HepG2 (cell line): ENCODE measurements at regions not wholly inside any gene's neighbourhood (a gene's known extent, or its start where the extent isn't known, plus 50 kb on each side); places are given as distances from the start of the nearest gene placed in this dataset.

Experiments
- ATAC-seq: fragments of 200-7000 bp; cut with Tn5 transposase; 3 replicates; pipeline ENCODE4 v1.9.1; 2020; ENCODE audit warnings: mild to moderate bottlenecking, moderate library complexity
- BruUV-seq: library from RNA; stranded (reverse); fragments of 400-500 nt; replicated peaks from 2 replicates; lab custom pipeline; 2021; lab: Mats Ljungman, UMichigan
- CTCF ChIA-PET: fragments of 300-600 bp; formaldehyde crosslinking; extraction: SDS; loops from one replicate; lab custom pipeline; 2021; ENCODE audit warnings: low total read pairs, inconsistent platforms, low intra/inter-chr PET ratio; lab: Yijun Ruan, JAX
- POLR2A ChIA-PET: fragments of 350-600 bp; sonication (Branson Sonifier 250); formaldehyde crosslinking; loops from one replicate; lab custom pipeline; 2020; ENCODE audit warnings: antibody characterized with exemption, inconsistent platforms; lab: Yijun Ruan, JAX
- DNase-seq: peaks from one replicate; pipeline ENCODE4 v3.0.0-alpha.2; 2015; ENCODE audit warnings: low spot score
- FAIRE-seq: peaks from 3 replicates; lab custom pipeline; 2011; peaks lifted over from hg19 to GRCh38; lab: Jason Lieb, UNC
- H2AFZ ChIP-seq: one replicate; pipeline ENCODE4 v1.6.1; 2011; ENCODE audit warnings: low read length, inconsistent platforms
- H3K27ac ChIP-seq: fragments of 300-600 bp; 3 replicates; pipeline ENCODE4 v1.8.0; 2011; ENCODE audit warnings: mixed run types, mild to moderate bottlenecking, mixed read lengths, low read length, inconsistent platforms; ENCODE audit not compliant: insufficient read depth; ENCODE audit errors: extremely low read length
- H3K27me3 ChIP-seq, 2 experiments: fragments of 200-600 bp in 1 of 2; 2 replicates in 1 of 2; 3 replicates in 1 of 2; pipeline versions ENCODE4 v1.6.0 to v1.8.0; 2011; ENCODE audit warnings: low read length in 2 of 2, mild to moderate bottlenecking in 2 of 2, moderate library complexity in 2 of 2, inconsistent platforms in 1 of 2; ENCODE audit not compliant: insufficient read depth in 2 of 2, control insufficient read depth in 1 of 2
- H3K36me3 ChIP-seq, 2 experiments: fragments of 200-600 bp in 1 of 2; replicated peaks in 1 of 2; 2 replicates in 1 of 2; 3 replicates in 1 of 2; pipeline versions ENCODE4 v1.5.1 to v1.8.0; 2011; ENCODE audit warnings: low read length in 2 of 2, inconsistent platforms in 1 of 2; ENCODE audit not compliant: insufficient read depth in 2 of 2, control insufficient read depth in 1 of 2
- H3K4me1 ChIP-seq: 2 replicates; pipeline ENCODE4 v1.5.1; 2012; ENCODE audit warnings: low read length, inconsistent platforms; ENCODE audit not compliant: insufficient read depth
- H3K4me2 ChIP-seq: 2 replicates; pipeline ENCODE4 v1.6.0; 2011; ENCODE audit warnings: low read depth, low read length, inconsistent platforms
- H3K4me3 ChIP-seq, 3 experiments: fragments of 200-600 bp in 1 of 3; sonication (generic), shearing (Covaris generic) in 1 of 3; replicated peaks in 1 of 3; 2 replicates each; pipeline ENCODE4 v1.5.1; 2011 to 2016; ENCODE audit warnings: low read length in 3 of 3, inconsistent platforms in 2 of 3, low read depth in 2 of 3, mild to moderate bottlenecking in 2 of 3, control low read depth in 1 of 3, mixed read lengths in 1 of 3; ENCODE audit not compliant: insufficient read depth in 1 of 3
- H3K79me2 ChIP-seq: one replicate; pipeline ENCODE4 v1.6.1; 2011; ENCODE audit warnings: low read length, inconsistent platforms; ENCODE audit not compliant: insufficient read depth
- H3K9ac ChIP-seq: 2 replicates; pipeline ENCODE4 v1.6.0; 2011; ENCODE audit warnings: mild to moderate bottlenecking, low read depth, low read length, inconsistent platforms; ENCODE audit not compliant: insufficient read depth
- H3K9me3 ChIP-seq: 2 replicates; pipeline ENCODE4 v1.5.1; 2012; ENCODE audit warnings: mild to moderate bottlenecking, low read length
- H4K20me1 ChIP-seq: 2 replicates; pipeline ENCODE4 v1.6.0; 2011; ENCODE audit warnings: inconsistent platforms, mild to moderate bottlenecking, low read length, moderate library complexity; ENCODE audit not compliant: insufficient read depth
- CHD4 ChIP-seq: fragments of 200-600 bp; sonication (generic); IDR thresholded peaks from 2 replicates; pipeline ENCODE4 v1.7.0; 2017; ENCODE audit warnings: mild to moderate bottlenecking, low read length, borderline replicate concordance
- DNMT1 ChIP-seq: sonication (generic); formaldehyde crosslinking; IDR thresholded peaks from 2 replicates; pipeline ENCODE4 v1.5.1; 2020; ENCODE audit warnings: mild to moderate bottlenecking, missing genetic modification reagents
- ESRRA ChIP-seq: sonication (generic); formaldehyde crosslinking; IDR thresholded peaks from 2 replicates; pipeline ENCODE4 v1.5.1; 2020; ENCODE audit warnings: mild to moderate bottlenecking, low read depth, missing genetic modification reagents
- FOXJ3 ChIP-seq: sonication (generic); formaldehyde crosslinking; IDR thresholded peaks from 2 replicates; pipeline ENCODE4 v1.4.0; 2020; ENCODE audit warnings: missing genetic modification reagents, mild to moderate bottlenecking, borderline replicate concordance
- KLF12 ChIP-seq: sonication (generic); formaldehyde crosslinking; IDR thresholded peaks from 2 replicates; pipeline ENCODE4 v1.4.0; 2020; ENCODE audit warnings: missing genetic modification reagents, borderline replicate concordance
- MEF2D ChIP-seq: sonication (generic); formaldehyde crosslinking; IDR thresholded peaks from 2 replicates; pipeline ENCODE4 v1.5.1; 2020; ENCODE audit warnings: mild to moderate bottlenecking, missing genetic modification reagents
- ZBTB38 ChIP-seq: sonication (generic); formaldehyde crosslinking; IDR thresholded peaks from 2 replicates; pipeline ENCODE4 v1.5.1; 2020; ENCODE audit warnings: mild to moderate bottlenecking, missing genetic modification reagents
- ZFP90 ChIP-seq: sonication (generic); formaldehyde crosslinking; IDR thresholded peaks from 2 replicates; pipeline ENCODE4 v1.8.0; 2022; ENCODE audit warnings: missing genetic modification reagents, mild to moderate bottlenecking, inconsistent platforms, borderline replicate concordance
- ZKSCAN5 ChIP-seq: sonication (generic); formaldehyde crosslinking; IDR thresholded peaks from 2 replicates; pipeline ENCODE4 v1.5.1; 2020; ENCODE audit warnings: mild to moderate bottlenecking, missing genetic modification reagents
- ZNF207 ChIP-seq: fragments of 450-650 bp; IDR thresholded peaks from 2 replicates; pipeline ENCODE4 v1.6.1; 2016; ENCODE audit warnings: antibody characterized with exemption, borderline replicate concordance
- ZZZ3 ChIP-seq: sonication (generic); formaldehyde crosslinking; IDR thresholded peaks from 2 replicates; pipeline ENCODE4 v1.4.0; 2020; ENCODE audit warnings: missing genetic modification reagents, mild to moderate bottlenecking, borderline replicate concordance
- WGBS: methylation state at CpG from one replicate; pipeline ENCODE4 v1.1.6; 2017; ENCODE audit warnings: low lambda C conversion rate; 5-methylcytosine and 5-hydroxymethylcytosine counted together
- in situ Hi-C: cut with HindIII; loops from 2 replicates; pipeline ENCODE4 v1.10.0; 2017; ENCODE audit warnings: low pct_unique_long_range_greater_than_20kb; ENCODE audit not compliant: extremely low pct_ligation_motif_present
- intact Hi-C: fragments of 100-400 bp; cut with micrococcal nuclease; formaldehyde crosslinking; loops from one replicate; pipeline ENCODE4 v1.10.0; 2022; ENCODE audit not compliant: unreplicated experiment
- TF ChIP-seq, protein P1 (sequence below): IDR thresholded peaks from 2 replicates; pipeline ENCODE4 v1.6.1; 2016; ENCODE audit warnings: low read depth, missing genetic modification reagents, missing compliant biosample characterization
- TF ChIP-seq, protein P2 (sequence below): sonication (generic); formaldehyde crosslinking; conservative IDR thresholded peaks from 2 replicates; pipeline ENCODE4 v1.5.0; 2020; ENCODE audit warnings: missing genetic modification reagents
- TF ChIP-seq, protein P3 (sequence below): sonication (generic); formaldehyde crosslinking; IDR thresholded peaks from 2 replicates; pipeline ENCODE4 v1.4.0; 2020; ENCODE audit warnings: missing genetic modification reagents, borderline replicate concordance

DNA sequence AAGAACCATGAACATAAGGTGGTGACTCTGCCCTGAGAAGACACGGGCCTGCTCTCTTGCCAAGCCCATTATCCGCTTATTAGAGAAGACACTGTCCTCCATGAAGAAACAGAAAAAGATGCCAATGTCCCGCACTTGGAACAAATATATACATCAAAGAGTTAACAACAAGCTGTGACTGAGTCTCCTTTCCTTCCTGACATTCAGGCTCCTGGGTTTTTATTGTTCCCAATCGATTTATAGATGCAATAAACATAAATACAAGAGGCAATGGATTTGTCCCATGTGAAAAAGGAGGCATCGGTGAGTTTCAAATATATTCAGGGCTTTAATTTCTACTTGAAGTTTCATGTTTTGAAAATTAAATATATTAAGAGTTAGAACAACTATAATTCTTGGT is 169.2 kb upstream of the CPEB2 start:
- Histone ChIP-seq H3K4me3 (no peak overlapping the region), H3K79me2 (no peaks in the 10 kb centered on the region), H2AFZ (no peak overlapping the region), H3K36me3 (no peaks in the 10 kb centered on the region), H3K9me3 (peaks cover 7% of the 10 kb centered on the region; the same call in 1 of the 2 replicates), H3K27ac (no peak overlapping the region), H3K4me1 (peaks cover 8% of the 10 kb centered on the region), H4K20me1 (no peaks in the 10 kb centered on the region), H3K4me2 (no peak overlapping the region), H3K9ac (no peak overlapping the region), H3K27me3 (no peaks in the 10 kb centered on the region)
- CTCF ChIA-PET: no interaction called here
- BruUV-seq: no TSS peak
- ATAC-seq (no peak), FAIRE-seq (no peak), DNase-seq (no peak)
- in situ Hi-C loops: no loop called here
- POLR2A ChIA-PET: no interaction called here
- 29% methylated on average over 5 of the region's 5 CpGs for WGBS
- intact Hi-C loops: no loop called here
- TF ChIP-seq, protein P1, sequence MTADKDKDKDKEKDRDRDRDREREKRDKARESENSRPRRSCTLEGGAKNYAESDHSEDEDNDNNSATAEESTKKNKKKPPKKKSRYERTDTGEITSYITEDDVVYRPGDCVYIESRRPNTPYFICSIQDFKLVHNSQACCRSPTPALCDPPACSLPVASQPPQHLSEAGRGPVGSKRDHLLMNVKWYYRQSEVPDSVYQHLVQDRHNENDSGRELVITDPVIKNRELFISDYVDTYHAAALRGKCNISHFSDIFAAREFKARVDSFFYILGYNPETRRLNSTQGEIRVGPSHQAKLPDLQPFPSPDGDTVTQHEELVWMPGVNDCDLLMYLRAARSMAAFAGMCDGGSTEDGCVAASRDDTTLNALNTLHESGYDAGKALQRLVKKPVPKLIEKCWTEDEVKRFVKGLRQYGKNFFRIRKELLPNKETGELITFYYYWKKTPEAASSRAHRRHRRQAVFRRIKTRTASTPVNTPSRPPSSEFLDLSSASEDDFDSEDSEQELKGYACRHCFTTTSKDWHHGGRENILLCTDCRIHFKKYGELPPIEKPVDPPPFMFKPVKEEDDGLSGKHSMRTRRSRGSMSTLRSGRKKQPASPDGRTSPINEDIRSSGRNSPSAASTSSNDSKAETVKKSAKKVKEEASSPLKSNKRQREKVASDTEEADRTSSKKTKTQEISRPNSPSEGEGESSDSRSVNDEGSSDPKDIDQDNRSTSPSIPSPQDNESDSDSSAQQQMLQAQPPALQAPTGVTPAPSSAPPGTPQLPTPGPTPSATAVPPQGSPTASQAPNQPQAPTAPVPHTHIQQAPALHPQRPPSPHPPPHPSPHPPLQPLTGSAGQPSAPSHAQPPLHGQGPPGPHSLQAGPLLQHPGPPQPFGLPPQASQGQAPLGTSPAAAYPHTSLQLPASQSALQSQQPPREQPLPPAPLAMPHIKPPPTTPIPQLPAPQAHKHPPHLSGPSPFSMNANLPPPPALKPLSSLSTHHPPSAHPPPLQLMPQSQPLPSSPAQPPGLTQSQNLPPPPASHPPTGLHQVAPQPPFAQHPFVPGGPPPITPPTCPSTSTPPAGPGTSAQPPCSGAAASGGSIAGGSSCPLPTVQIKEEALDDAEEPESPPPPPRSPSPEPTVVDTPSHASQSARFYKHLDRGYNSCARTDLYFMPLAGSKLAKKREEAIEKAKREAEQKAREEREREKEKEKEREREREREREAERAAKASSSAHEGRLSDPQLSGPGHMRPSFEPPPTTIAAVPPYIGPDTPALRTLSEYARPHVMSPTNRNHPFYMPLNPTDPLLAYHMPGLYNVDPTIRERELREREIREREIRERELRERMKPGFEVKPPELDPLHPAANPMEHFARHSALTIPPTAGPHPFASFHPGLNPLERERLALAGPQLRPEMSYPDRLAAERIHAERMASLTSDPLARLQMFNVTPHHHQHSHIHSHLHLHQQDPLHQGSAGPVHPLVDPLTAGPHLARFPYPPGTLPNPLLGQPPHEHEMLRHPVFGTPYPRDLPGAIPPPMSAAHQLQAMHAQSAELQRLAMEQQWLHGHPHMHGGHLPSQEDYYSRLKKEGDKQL (CRISPR knock-in tag): no peak
- TF ChIP-seq DNMT1 (CRISPR knock-in tag): no peak
- TF ChIP-seq CHD4: no peak
- TF ChIP-seq ZZZ3 (CRISPR knock-in tag): no peak
- TF ChIP-seq, protein P2, sequence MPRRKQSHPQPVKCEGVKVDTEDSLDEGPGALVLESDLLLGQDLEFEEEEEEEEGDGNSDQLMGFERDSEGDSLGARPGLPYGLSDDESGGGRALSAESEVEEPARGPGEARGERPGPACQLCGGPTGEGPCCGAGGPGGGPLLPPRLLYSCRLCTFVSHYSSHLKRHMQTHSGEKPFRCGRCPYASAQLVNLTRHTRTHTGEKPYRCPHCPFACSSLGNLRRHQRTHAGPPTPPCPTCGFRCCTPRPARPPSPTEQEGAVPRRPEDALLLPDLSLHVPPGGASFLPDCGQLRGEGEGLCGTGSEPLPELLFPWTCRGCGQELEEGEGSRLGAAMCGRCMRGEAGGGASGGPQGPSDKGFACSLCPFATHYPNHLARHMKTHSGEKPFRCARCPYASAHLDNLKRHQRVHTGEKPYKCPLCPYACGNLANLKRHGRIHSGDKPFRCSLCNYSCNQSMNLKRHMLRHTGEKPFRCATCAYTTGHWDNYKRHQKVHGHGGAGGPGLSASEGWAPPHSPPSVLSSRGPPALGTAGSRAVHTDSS (CRISPR knock-in tag): no peak
- TF ChIP-seq, protein P3, sequence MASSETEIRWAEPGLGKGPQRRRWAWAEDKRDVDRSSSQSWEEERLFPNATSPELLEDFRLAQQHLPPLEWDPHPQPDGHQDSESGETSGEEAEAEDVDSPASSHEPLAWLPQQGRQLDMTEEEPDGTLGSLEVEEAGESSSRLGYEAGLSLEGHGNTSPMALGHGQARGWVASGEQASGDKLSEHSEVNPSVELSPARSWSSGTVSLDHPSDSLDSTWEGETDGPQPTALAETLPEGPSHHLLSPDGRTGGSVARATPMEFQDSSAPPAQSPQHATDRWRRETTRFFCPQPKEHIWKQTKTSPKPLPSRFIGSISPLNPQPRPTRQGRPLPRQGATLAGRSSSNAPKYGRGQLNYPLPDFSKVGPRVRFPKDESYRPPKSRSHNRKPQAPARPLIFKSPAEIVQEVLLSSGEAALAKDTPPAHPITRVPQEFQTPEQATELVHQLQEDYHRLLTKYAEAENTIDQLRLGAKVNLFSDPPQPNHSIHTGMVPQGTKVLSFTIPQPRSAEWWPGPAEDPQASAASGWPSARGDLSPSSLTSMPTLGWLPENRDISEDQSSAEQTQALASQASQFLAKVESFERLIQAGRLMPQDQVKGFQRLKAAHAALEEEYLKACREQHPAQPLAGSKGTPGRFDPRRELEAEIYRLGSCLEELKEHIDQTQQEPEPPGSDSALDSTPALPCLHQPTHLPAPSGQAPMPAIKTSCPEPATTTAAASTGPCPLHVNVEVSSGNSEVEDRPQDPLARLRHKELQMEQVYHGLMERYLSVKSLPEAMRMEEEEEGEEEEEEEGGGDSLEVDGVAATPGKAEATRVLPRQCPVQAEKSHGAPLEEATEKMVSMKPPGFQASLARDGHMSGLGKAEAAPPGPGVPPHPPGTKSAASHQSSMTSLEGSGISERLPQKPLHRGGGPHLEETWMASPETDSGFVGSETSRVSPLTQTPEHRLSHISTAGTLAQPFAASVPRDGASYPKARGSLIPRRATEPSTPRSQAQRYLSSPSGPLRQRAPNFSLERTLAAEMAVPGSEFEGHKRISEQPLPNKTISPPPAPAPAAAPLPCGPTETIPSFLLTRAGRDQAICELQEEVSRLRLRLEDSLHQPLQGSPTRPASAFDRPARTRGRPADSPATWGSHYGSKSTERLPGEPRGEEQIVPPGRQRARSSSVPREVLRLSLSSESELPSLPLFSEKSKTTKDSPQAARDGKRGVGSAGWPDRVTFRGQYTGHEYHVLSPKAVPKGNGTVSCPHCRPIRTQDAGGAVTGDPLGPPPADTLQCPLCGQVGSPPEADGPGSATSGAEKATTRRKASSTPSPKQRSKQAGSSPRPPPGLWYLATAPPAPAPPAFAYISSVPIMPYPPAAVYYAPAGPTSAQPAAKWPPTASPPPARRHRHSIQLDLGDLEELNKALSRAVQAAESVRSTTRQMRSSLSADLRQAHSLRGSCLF (CRISPR knock-in tag): no peak
- no peak for TF ChIP-seq ZKSCAN5 (CRISPR knock-in tag)
- TF ChIP-seq KLF12: no peak
- TF ChIP-seq ESRRA: no peak
- TF ChIP-seq ZNF207: no peak
- no peak for TF ChIP-seq ZFP90 (CRISPR knock-in tag)
- no peak for TF ChIP-seq MEF2D (CRISPR knock-in tag)
- no peak for TF ChIP-seq ZBTB38 (CRISPR knock-in tag)
- no peak for TF ChIP-seq FOXJ3 (CRISPR knock-in tag)
